Ascending aorta (tissue), 2 donors: ENCODE measurements at regions not wholly inside any gene's neighbourhood (a gene's known extent, or its start where the extent isn't known, plus 50 kb on each side); places are given as distances from the start of the nearest gene placed in this dataset.

ENCODE experiments used
- DNase-seq, 2 donors: peaks; one replicate each; pipeline ENCODE4 v3.0.0-alpha.2; 2019; ENCODE audit warnings: low spot score in 2 of 2
- H3K27ac ChIP-seq, 2 donors: fragments of 200-600 bp; sonication (generic); one replicate each; pipeline ENCODE4 v1.5.1; 2016 to 2017; ENCODE audit warnings: mild to moderate bottlenecking in 1 of 2
- H3K27me3 ChIP-seq: fragments of 200-600 bp; sonication (generic); one replicate; pipeline ENCODE4 v1.5.1; 2017
- H3K36me3 ChIP-seq, 2 donors: fragments of 200-600 bp; sonication (generic); one replicate each; pipeline ENCODE4 v1.5.1; 2016
- H3K4me1 ChIP-seq, 2 donors: fragments of 200-600 bp; sonication (generic); one replicate each; pipeline ENCODE4 v1.5.1; 2016 to 2017; ENCODE audit warnings: mild to moderate bottlenecking in 1 of 2
- H3K4me3 ChIP-seq, 2 donors: fragments of 200-600 bp; sonication (generic); one replicate each; pipeline ENCODE4 v1.5.1; 2016 to 2017; ENCODE audit warnings: mild to moderate bottlenecking in 1 of 2
- H3K9me3 ChIP-seq, 2 donors: fragments of 200-600 bp; sonication (generic); one replicate each; pipeline ENCODE4 v1.5.1; 2016
- intact Hi-C: fragments of 100-400 bp; cut with DNase I; formaldehyde crosslinking; loops from one replicate; pipeline ENCODE4 v1.15.1; 2023
- TF ChIP-seq, protein P1 (sequence below), 3 experiments: fragments of 200-600 bp in 2 of 3; fragments of 450-650 bp in 1 of 3; sonication (generic) in 2 of 3; IDR thresholded peaks; one replicate each; pipeline ENCODE4 v1.5.1; 2016 to 2019; ENCODE audit warnings: antibody characterized with exemption in 3 of 3, mild to moderate bottlenecking in 1 of 3, moderate library complexity in 1 of 3

DNA sequence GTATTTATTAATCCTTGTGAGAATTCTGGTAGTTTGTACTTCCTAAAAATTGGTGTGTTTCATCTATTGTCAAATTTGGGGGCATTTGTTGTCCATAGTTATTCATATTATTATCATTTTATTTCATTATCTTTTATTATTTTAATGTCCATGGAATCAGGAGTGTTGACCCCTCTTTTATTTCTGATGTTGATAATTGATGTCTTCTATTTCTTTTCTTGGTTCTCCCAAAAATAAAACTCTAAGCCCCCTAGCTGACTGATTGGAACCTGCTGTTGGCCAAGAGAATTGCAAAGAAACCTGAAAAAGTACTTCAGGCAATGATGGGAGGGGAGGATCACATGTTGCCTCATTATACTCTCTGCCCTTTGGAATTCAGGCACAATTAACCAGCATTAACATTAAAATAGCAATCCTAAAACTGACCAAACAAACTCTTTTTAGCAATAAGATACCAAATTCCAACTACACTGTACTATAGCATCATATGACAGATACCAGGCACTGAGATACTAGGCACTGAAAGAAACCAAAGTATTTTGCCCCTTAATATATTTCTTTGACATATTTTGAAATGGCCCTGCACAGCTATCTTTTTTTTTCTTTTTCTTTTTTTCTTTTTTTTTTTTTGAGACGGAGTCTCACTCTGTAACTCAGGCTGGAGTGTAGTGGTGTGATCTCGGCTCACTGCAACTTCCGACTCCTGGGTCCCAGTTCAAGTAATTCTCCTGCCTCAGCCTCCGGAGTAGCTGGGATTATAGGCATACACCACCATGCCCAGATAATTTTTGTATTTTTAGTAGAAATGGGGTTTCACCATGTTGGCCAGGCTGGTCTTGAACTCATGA lies 1097.2 kb upstream of the CNTNAP5 start:
- no peak overlapping the region for H3K4me3 ChIP-seq
- H3K36me3 ChIP-seq, result no peaks in the 10 kb centered on the region
- peaks cover 0 to 3% of the 10 kb centered on the region in 2 donors for H3K9me3 ChIP-seq
- intact Hi-C loops, result no loop called here
- TF ChIP-seq, protein P1, sequence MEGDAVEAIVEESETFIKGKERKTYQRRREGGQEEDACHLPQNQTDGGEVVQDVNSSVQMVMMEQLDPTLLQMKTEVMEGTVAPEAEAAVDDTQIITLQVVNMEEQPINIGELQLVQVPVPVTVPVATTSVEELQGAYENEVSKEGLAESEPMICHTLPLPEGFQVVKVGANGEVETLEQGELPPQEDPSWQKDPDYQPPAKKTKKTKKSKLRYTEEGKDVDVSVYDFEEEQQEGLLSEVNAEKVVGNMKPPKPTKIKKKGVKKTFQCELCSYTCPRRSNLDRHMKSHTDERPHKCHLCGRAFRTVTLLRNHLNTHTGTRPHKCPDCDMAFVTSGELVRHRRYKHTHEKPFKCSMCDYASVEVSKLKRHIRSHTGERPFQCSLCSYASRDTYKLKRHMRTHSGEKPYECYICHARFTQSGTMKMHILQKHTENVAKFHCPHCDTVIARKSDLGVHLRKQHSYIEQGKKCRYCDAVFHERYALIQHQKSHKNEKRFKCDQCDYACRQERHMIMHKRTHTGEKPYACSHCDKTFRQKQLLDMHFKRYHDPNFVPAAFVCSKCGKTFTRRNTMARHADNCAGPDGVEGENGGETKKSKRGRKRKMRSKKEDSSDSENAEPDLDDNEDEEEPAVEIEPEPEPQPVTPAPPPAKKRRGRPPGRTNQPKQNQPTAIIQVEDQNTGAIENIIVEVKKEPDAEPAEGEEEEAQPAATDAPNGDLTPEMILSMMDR (IDR thresholded peaks at IDR 0.05), result no peak
- no peak for DNase-seq
- no peak overlapping the region for H3K27ac ChIP-seq
- H3K27me3 ChIP-seq, result no peaks in the 10 kb centered on the region
- H3K4me1 ChIP-seq, result no peaks in the 10 kb centered on the region

DNA sequence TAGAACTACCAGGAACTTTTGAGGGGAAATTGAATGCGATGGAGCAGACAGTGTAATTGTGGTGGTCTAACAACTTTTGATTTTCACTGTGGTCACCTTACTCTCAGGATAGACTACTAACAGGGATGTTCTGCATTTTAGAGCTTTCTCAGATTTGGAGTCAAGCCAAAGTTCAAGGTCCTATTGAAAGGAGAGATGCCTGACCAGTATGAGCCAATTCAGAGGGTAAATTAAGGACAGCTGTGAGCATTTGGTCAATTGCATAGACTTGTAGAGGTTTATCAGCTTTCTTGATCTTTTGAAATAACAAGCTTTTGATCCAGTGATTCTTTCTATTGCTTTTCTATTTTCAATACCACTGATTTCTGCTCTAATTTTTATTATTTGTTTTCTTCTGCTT lies 1095.7 kb upstream of the CNTNAP5 start:
- no peaks in the 10 kb centered on the region for H3K36me3 ChIP-seq
- no peaks in the 10 kb centered on the region for H3K4me1 ChIP-seq
- H3K27me3 ChIP-seq, result no peaks in the 10 kb centered on the region
- DNase-seq, result no peak
- intact Hi-C loops, result no loop called here
- H3K27ac ChIP-seq, result no peak overlapping the region
- no peak overlapping the region for H3K4me3 ChIP-seq
- TF ChIP-seq, protein P1 (IDR thresholded peaks at IDR 0.05), result no peak
- peaks cover 0 to 3% of the 10 kb centered on the region in 2 donors for H3K9me3 ChIP-seq

DNA sequence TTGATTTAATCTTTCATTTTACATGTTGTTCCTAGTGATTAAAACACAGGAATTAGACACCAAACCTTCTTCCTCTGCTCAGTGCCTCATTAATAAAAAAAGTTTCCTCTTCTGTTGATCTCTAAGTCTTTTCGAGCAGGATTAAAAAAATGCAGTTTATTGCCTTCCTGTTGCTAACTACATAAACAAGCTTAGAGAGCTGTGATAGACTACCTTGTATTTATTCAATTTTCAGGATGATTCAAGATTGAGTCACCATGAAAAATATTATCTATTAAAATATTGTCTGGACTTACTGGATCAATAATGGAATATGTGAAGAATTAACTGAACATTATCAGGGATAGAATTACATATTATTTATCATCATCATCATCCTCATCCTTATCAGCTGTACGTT lies 1089.6 kb upstream of the CNTNAP5 start:
- intact Hi-C loops, result no loop called here
- no peaks in the 10 kb centered on the region for H3K9me3 ChIP-seq
- no peak overlapping the region for H3K27ac ChIP-seq
- no peak overlapping the region for H3K4me3 ChIP-seq
- no peaks in the 10 kb centered on the region for H3K36me3 ChIP-seq
- H3K4me1 ChIP-seq, result no peaks in the 10 kb centered on the region
- H3K27me3 ChIP-seq, result no peaks in the 10 kb centered on the region
- no peak for DNase-seq
- TF ChIP-seq, protein P1 (IDR thresholded peaks at IDR 0.05), result no peak

DNA sequence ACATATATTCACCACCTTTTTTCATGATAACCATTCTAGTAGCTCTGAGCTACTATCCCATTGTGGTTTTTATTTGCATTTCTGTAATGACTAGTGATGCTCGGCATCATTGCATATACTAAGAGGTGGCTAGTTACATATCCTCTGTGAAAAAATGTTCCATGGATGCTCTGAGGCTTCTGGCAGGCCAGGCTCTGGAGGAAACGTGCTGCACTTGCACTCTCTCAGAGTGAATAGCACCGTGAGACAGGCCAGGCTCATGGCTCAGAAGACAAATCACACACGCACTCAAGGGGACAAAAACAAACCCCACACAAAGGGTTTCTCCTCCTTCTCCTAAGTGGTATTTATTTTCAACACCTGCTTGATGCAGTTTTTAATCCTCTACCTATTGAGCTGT lies 1085.3 kb upstream of the CNTNAP5 start:
- no peaks in the 10 kb centered on the region for H3K9me3 ChIP-seq
- intact Hi-C loops, result no loop called here
- TF ChIP-seq, protein P1 (IDR thresholded peaks at IDR 0.05), result no peak
- H3K4me3 ChIP-seq, result no peak overlapping the region
- H3K27me3 ChIP-seq, result no peaks in the 10 kb centered on the region
- H3K27ac ChIP-seq, result no peak overlapping the region
- H3K36me3 ChIP-seq, result no peaks in the 10 kb centered on the region
- DNase-seq, result no peak
- H3K4me1 ChIP-seq, result no peaks in the 10 kb centered on the region

DNA sequence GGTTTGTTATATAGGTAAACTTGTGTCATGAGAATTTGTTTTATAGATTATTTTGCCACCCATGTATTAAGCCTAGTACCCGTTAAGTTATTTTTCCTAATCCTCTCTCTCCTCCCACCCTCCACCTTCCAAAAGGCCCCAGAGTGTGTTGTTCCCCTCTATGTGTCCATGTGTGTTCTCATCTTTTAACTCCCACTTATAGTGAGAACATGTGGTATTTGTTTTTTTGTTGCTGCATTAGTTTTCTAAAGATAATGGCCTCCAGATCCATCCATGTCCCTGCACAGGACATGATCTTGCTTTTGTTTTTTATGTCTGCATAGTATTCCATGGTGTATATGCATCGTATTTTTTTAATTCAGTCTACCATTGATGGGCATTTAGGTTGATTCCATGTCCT lies 1075.6 kb upstream of the CNTNAP5 start:
- intact Hi-C loops, result no loop called here
- no peaks in the 10 kb centered on the region for H3K36me3 ChIP-seq
- TF ChIP-seq, protein P1 (IDR thresholded peaks at IDR 0.05), result no peak
- H3K27me3 ChIP-seq, result no peaks in the 10 kb centered on the region
- DNase-seq, result no peak
- no peaks in the 10 kb centered on the region for H3K9me3 ChIP-seq
- H3K4me3 ChIP-seq, result no peak overlapping the region
- no peaks in the 10 kb centered on the region for H3K4me1 ChIP-seq
- H3K27ac ChIP-seq, result no peak overlapping the region
